Right atrium auricular region (tissue), 2 donors: ENCODE measurements at regions not wholly inside any gene's neighbourhood (a gene's known extent, or its start where the extent isn't known, plus 50 kb on each side); places are given as distances from the start of the nearest gene placed in this dataset.
"Not testable (repeated sequence)": the region's sequence is repeated elsewhere in the genome, so short reads cannot be mapped to it uniquely, and the experiment has no call there.

Experiments used
- DNase-seq: peaks from one replicate; pipeline ENCODE4 v3.0.0-alpha.2; 2019; ENCODE audit warnings: low spot score
- H3K27ac ChIP-seq, 2 donors: fragments of 200-600 bp; sonication (generic); 1 replicate in 1 of 2; 2 replicates in 1 of 2; pipeline ENCODE4 v1.5.1; 2016 to 2019
- H3K27me3 ChIP-seq, 2 donors: fragments of 200-600 bp; sonication (generic); one replicate each; pipeline versions ENCODE4 v1.5.1 to v1.6.0; 2017 to 2019
- H3K36me3 ChIP-seq: fragments of 200-600 bp; sonication (generic); one replicate; pipeline ENCODE4 v1.5.1; 2016
- H3K4me1 ChIP-seq, 2 donors: fragments of 200-600 bp; sonication (generic); one replicate each; pipeline versions ENCODE4 v1.5.1 to v1.6.0; 2017 to 2019
- H3K4me3 ChIP-seq, 2 donors: fragments of 200-600 bp; sonication (generic); 1 replicate in 1 of 2; 2 replicates in 1 of 2; pipeline ENCODE4 v1.5.1; 2017 to 2019; ENCODE audit warnings: mild to moderate bottlenecking in 1 of 2, moderate library complexity in 1 of 2
- H3K9me3 ChIP-seq, 2 donors: fragments of 200-600 bp; sonication (generic); one replicate each; pipeline ENCODE4 v1.5.1; 2019
- CTCF ChIP-seq, 2 donors: fragments of 200-600 bp; sonication (generic); IDR thresholded peaks; one replicate each; pipeline ENCODE4 v1.5.1; 2019; ENCODE audit warnings: antibody characterized with exemption in 2 of 2

GRCh38 chr20:30376767-30377658 lies 880.5 kb upstream of the DEFB115 start:
- H3K4me3 ChIP-seq = peak overlapping the region; percentile 40 to 77
- no peaks in the 10 kb centered on the region for H3K27me3 ChIP-seq
- H3K27ac ChIP-seq = peak overlapping the region; percentile 47 to 77
- peaks cover 0 to 5% of the 10 kb centered on the region in 2 donors for H3K4me1 ChIP-seq
- H3K36me3 ChIP-seq = no peaks in the 10 kb centered on the region
- H3K9me3 ChIP-seq = no peaks in the 10 kb centered on the region
- peak in 1 of 2 donors; percentile 86 for TF ChIP-seq CTCF (IDR thresholded peaks at IDR 0.05)
- DNase-seq = no peak

- not testable (repeated sequence) for H3K27ac ChIP-seq, DNase-seq, H3K4me3 ChIP-seq, H3K27me3 ChIP-seq, H3K4me1 ChIP-seq, H3K36me3 ChIP-seq, H3K9me3 ChIP-seq
Measured at GRCh38 chr20:30378317-30378716, 879.1 kb upstream of the DEFB115 start.

- H3K4me3 ChIP-seq, DNase-seq, H3K4me1 ChIP-seq, H3K27ac ChIP-seq, H3K36me3 ChIP-seq, H3K27me3 ChIP-seq, H3K9me3 ChIP-seq: not testable (repeated sequence)
Measured at GRCh38 chr20:30378721-30379120, 878.7 kb upstream of the DEFB115 start.

GRCh38 chr20:30384841-30385240 lies 872.6 kb upstream of the DEFB115 start:
- not testable (repeated sequence) for H3K36me3 ChIP-seq, H3K4me3 ChIP-seq, H3K27ac ChIP-seq, H3K9me3 ChIP-seq, H3K27me3 ChIP-seq, H3K4me1 ChIP-seq, DNase-seq

- DNase-seq, H3K27ac ChIP-seq, H3K4me1 ChIP-seq, H3K27me3 ChIP-seq, H3K4me3 ChIP-seq, H3K36me3 ChIP-seq, H3K9me3 ChIP-seq: not testable (repeated sequence)
Measured at GRCh38 chr20:30386099-30386498, 871.4 kb upstream of the DEFB115 start.

- H3K27ac ChIP-seq, H3K4me1 ChIP-seq, DNase-seq, H3K36me3 ChIP-seq, H3K9me3 ChIP-seq, H3K4me3 ChIP-seq, H3K27me3 ChIP-seq: not testable (repeated sequence)
Measured at GRCh38 chr20:30387823-30388222, 869.6 kb upstream of the DEFB115 start.

- not testable (repeated sequence) for H3K9me3 ChIP-seq, H3K27me3 ChIP-seq, H3K36me3 ChIP-seq, H3K27ac ChIP-seq, H3K4me3 ChIP-seq, DNase-seq, H3K4me1 ChIP-seq
Measured at GRCh38 chr20:30393523-30393922, 863.9 kb upstream of the DEFB115 start.

- not testable (repeated sequence) for H3K4me1 ChIP-seq, H3K27ac ChIP-seq, H3K36me3 ChIP-seq, H3K4me3 ChIP-seq, DNase-seq, H3K27me3 ChIP-seq, H3K9me3 ChIP-seq
Measured at GRCh38 chr20:30397111-30397510, 860.4 kb upstream of the DEFB115 start.

GRCh38 chr20:30405061-30405460 lies 852.4 kb upstream of the DEFB115 start:
- not testable (repeated sequence) for H3K36me3 ChIP-seq, H3K4me3 ChIP-seq, H3K9me3 ChIP-seq, H3K27ac ChIP-seq, DNase-seq, H3K27me3 ChIP-seq, H3K4me1 ChIP-seq

- not testable (repeated sequence) for H3K4me3 ChIP-seq, H3K36me3 ChIP-seq
Measured at GRCh38 chr20:30405585-30405984, 851.9 kb upstream of the DEFB115 start.

GRCh38 chr20:30406370-30406769 lies 851.1 kb upstream of the DEFB115 start:
- not testable (repeated sequence) for H3K4me3 ChIP-seq, H3K27me3 ChIP-seq, DNase-seq, H3K4me1 ChIP-seq, H3K27ac ChIP-seq, H3K36me3 ChIP-seq
- H3K9me3 ChIP-seq = peaks cover 0 to 11% of the 10 kb centered on the region in 2 donors

More at GRCh38 chr20:30405585-30405984, 851.9 kb upstream of the DEFB115 start:
- DNase-seq, H3K9me3 ChIP-seq, H3K4me1 ChIP-seq, H3K27ac ChIP-seq, H3K27me3 ChIP-seq: not testable (repeated sequence)
